Activated naive CD4-positive, alpha-beta T cell treated with anti-CD3 and anti-CD28 coated beads, Interleukin-2, amount 50 U/mL, for 24 hours (primary cell): ENCODE measurements at regions not wholly inside any gene's neighbourhood (a gene's known extent, or its start where the extent isn't known, plus 50 kb on each side); places are given as distances from the start of the nearest gene placed in this dataset.

Experiments used
- H3K27ac Mint-ChIP-seq: one replicate; pipeline ENCODE4 v1.8.0; 2021; ENCODE audit warnings: mild to moderate bottlenecking, mixed read lengths
- H3K27me3 Mint-ChIP-seq: one replicate; pipeline ENCODE4 v1.8.0; 2021; ENCODE audit warnings: mixed read lengths
- H3K36me3 Mint-ChIP-seq: one replicate; pipeline ENCODE4 v1.8.0; 2021; ENCODE audit warnings: mixed read lengths
- H3K4me1 Mint-ChIP-seq: one replicate; pipeline ENCODE4 v1.8.0; 2021; ENCODE audit warnings: mixed read lengths
- H3K4me3 Mint-ChIP-seq: one replicate; pipeline ENCODE4 v1.8.0; 2021; ENCODE audit warnings: mild to moderate bottlenecking, mixed read lengths
- H3K9me3 Mint-ChIP-seq: one replicate; pipeline ENCODE4 v1.8.0; 2021; ENCODE audit warnings: mixed read lengths

- Mint-ChIP-seq H3K9me3 (no peaks in the 10 kb centered on the region), H3K27ac (no peak overlapping the region), H3K36me3 (peaks cover 20% of the 10 kb centered on the region), H3K27me3 (no peaks in the 10 kb centered on the region), H3K4me1 (peaks cover 29% of the 10 kb centered on the region), H3K4me3 (no peak overlapping the region)
Observed at GRCh38 chr5:116371935-116372334, 202.7 kb downstream of the SEMA6A start.

- peaks cover 17% of the 10 kb centered on the region for H3K36me3 Mint-ChIP-seq
- peaks cover 29% of the 10 kb centered on the region for H3K4me1 Mint-ChIP-seq
- H3K9me3 Mint-ChIP-seq = no peaks in the 10 kb centered on the region
- H3K27ac Mint-ChIP-seq = peak overlapping the region; percentile 23
- no peaks in the 10 kb centered on the region for H3K27me3 Mint-ChIP-seq
- no peak overlapping the region for H3K4me3 Mint-ChIP-seq
Observed at GRCh38 chr5:116371431-116371830, 203.2 kb downstream of the SEMA6A start.

- peaks cover 29% of the 10 kb centered on the region for H3K4me1 Mint-ChIP-seq
- no peaks in the 10 kb centered on the region for H3K9me3 Mint-ChIP-seq
- H3K36me3 Mint-ChIP-seq = peaks cover 14% of the 10 kb centered on the region
- H3K27me3 Mint-ChIP-seq = no peaks in the 10 kb centered on the region
- no peak overlapping the region for H3K27ac Mint-ChIP-seq
- no peak overlapping the region for H3K4me3 Mint-ChIP-seq
Observed at GRCh38 chr5:116370886-116371285, 203.7 kb downstream of the SEMA6A start.

GRCh38 chr5:116370149-116370548, 204.5 kb downstream of the SEMA6A start:
- Mint-ChIP-seq H3K4me1 (peaks cover 29% of the 10 kb centered on the region), H3K9me3 (no peaks in the 10 kb centered on the region), H3K27me3 (no peaks in the 10 kb centered on the region), H3K27ac (no peak overlapping the region), H3K36me3 (peaks cover 17% of the 10 kb centered on the region), H3K4me3 (no peak overlapping the region)

- Mint-ChIP-seq H3K27me3 (no peaks in the 10 kb centered on the region), H3K36me3 (peaks cover 9% of the 10 kb centered on the region), H3K4me3 (no peak overlapping the region), H3K4me1 (peaks cover 13% of the 10 kb centered on the region), H3K9me3 (no peaks in the 10 kb centered on the region), H3K27ac (no peak overlapping the region)
Observed at GRCh38 chr5:116365006-116365496, 209.6 kb downstream of the SEMA6A start.

- H3K4me1 Mint-ChIP-seq = peaks cover 2% of the 10 kb centered on the region
- H3K27me3 Mint-ChIP-seq = no peaks in the 10 kb centered on the region
- H3K27ac Mint-ChIP-seq = no peak overlapping the region
- H3K4me3 Mint-ChIP-seq = no peak overlapping the region
- peaks cover 12% of the 10 kb centered on the region for H3K36me3 Mint-ChIP-seq
- H3K9me3 Mint-ChIP-seq = no peaks in the 10 kb centered on the region
Observed at GRCh38 chr5:116363780-116364179, 210.8 kb downstream of the SEMA6A start.

- H3K27ac Mint-ChIP-seq = no peak overlapping the region
- no peaks in the 10 kb centered on the region for H3K9me3 Mint-ChIP-seq
- no peaks in the 10 kb centered on the region for H3K27me3 Mint-ChIP-seq
- H3K4me1 Mint-ChIP-seq = no peaks in the 10 kb centered on the region
- peaks cover 14% of the 10 kb centered on the region for H3K36me3 Mint-ChIP-seq
- H3K4me3 Mint-ChIP-seq = no peak overlapping the region
Observed at GRCh38 chr5:116361979-116362577, 212.5 kb downstream of the SEMA6A start.

- Mint-ChIP-seq H3K4me3 (no peak overlapping the region), H3K36me3 (peaks cover 15% of the 10 kb centered on the region), H3K27ac (no peak overlapping the region), H3K9me3 (no peaks in the 10 kb centered on the region), H3K27me3 (no peaks in the 10 kb centered on the region), H3K4me1 (no peaks in the 10 kb centered on the region)
Observed at GRCh38 chr5:116361171-116361967, 213.3 kb downstream of the SEMA6A start.

- Mint-ChIP-seq H3K27me3 (no peaks in the 10 kb centered on the region), H3K27ac (no peak overlapping the region), H3K4me1 (no peaks in the 10 kb centered on the region), H3K36me3 (peaks cover 18% of the 10 kb centered on the region), H3K4me3 (no peak overlapping the region), H3K9me3 (no peaks in the 10 kb centered on the region)
Observed at GRCh38 chr5:116360008-116360853, 214.4 kb downstream of the SEMA6A start.

- Mint-ChIP-seq H3K4me1 (no peaks in the 10 kb centered on the region), H3K27ac (no peak overlapping the region), H3K36me3 (peaks cover 24% of the 10 kb centered on the region), H3K4me3 (no peak overlapping the region), H3K9me3 (no peaks in the 10 kb centered on the region), H3K27me3 (no peaks in the 10 kb centered on the region)
Observed at GRCh38 chr5:116359592-116359991, 215.0 kb downstream of the SEMA6A start.

GRCh38 chr5:116358911-116359418, 215.7 kb downstream of the SEMA6A start:
- Mint-ChIP-seq H3K4me1 (no peaks in the 10 kb centered on the region), H3K4me3 (no peak overlapping the region), H3K9me3 (peaks cover 1% of the 10 kb centered on the region), H3K27ac (no peak overlapping the region), H3K27me3 (no peaks in the 10 kb centered on the region), H3K36me3 (peaks cover 26% of the 10 kb centered on the region)

- H3K27ac Mint-ChIP-seq = no peak overlapping the region
- H3K4me3 Mint-ChIP-seq = no peak overlapping the region
- H3K36me3 Mint-ChIP-seq = peaks cover 32% of the 10 kb centered on the region
Observed at GRCh38 chr5:116358015-116358523, 216.6 kb downstream of the SEMA6A start.

GRCh38 chr5:116355819-116356601, 218.6 kb downstream of the SEMA6A start:
- Mint-ChIP-seq H3K36me3 (peaks cover 39% of the 10 kb centered on the region), H3K4me1 (no peaks in the 10 kb centered on the region), H3K9me3 (peaks cover 7% of the 10 kb centered on the region), H3K4me3 (no peak overlapping the region), H3K27me3 (no peaks in the 10 kb centered on the region), H3K27ac (no peak overlapping the region)

More at GRCh38 chr5:116358015-116358523, 216.6 kb downstream of the SEMA6A start:
- Mint-ChIP-seq H3K27me3 (no peaks in the 10 kb centered on the region), H3K4me1 (no peaks in the 10 kb centered on the region), H3K9me3 (peaks cover 4% of the 10 kb centered on the region)

- peaks cover 44% of the 10 kb centered on the region for H3K36me3 Mint-ChIP-seq
- no peak overlapping the region for H3K27ac Mint-ChIP-seq
- H3K27me3 Mint-ChIP-seq = no peaks in the 10 kb centered on the region
- H3K4me3 Mint-ChIP-seq = no peak overlapping the region
- H3K4me1 Mint-ChIP-seq = no peaks in the 10 kb centered on the region
- H3K9me3 Mint-ChIP-seq = peaks cover 11% of the 10 kb centered on the region
Observed at GRCh38 chr5:116354699-116355098, 219.9 kb downstream of the SEMA6A start.

- no peak overlapping the region for H3K4me3 Mint-ChIP-seq
- peaks cover 27% of the 10 kb centered on the region for H3K9me3 Mint-ChIP-seq
- peaks cover 64% of the 10 kb centered on the region for H3K36me3 Mint-ChIP-seq
- H3K27me3 Mint-ChIP-seq = no peaks in the 10 kb centered on the region
- no peaks in the 10 kb centered on the region for H3K4me1 Mint-ChIP-seq
- H3K27ac Mint-ChIP-seq = no peak overlapping the region
Observed at GRCh38 chr5:116347657-116348056, 227.0 kb downstream of the SEMA6A start.
